K562 (cell line): ENCODE measurements at regions not wholly inside any gene's neighbourhood (a gene's known extent, or its start where the extent isn't known, plus 50 kb on each side); places are given as distances from the start of the nearest gene placed in this dataset.

Experiments used
- ARID4B ChIP-seq: sonication (generic); formaldehyde crosslinking; IDR thresholded peaks from 2 replicates; pipeline ENCODE4 v1.8.0; 2022; ENCODE audit warnings: mild to moderate bottlenecking, missing genetic modification reagents
- CLOCK ChIP-seq: fragments of 250-450 bp; sonication (Bioruptor Pico); IDR thresholded peaks from 2 replicates; pipeline ENCODE4 v1.4.0; 2020; ENCODE audit warnings: mild to moderate bottlenecking, moderate library complexity, borderline replicate concordance
- ELF1 ChIP-seq: fragments of 200-800 bp; sonication (Bioruptor generic); IDR thresholded peaks from 2 replicates; pipeline ENCODE4 v1.6.1; 2016; ENCODE audit warnings: missing genetic modification characterization, missing compliant biosample characterization
- HCFC1 ChIP-seq: IDR thresholded peaks from 2 replicates; pipeline ENCODE4 v1.6.1; 2012; ENCODE audit warnings: low read depth, low read length, improper control_type of control experiment
- NR2F6 ChIP-seq: fragments of 450-650 bp; formaldehyde crosslinking; IDR thresholded peaks from 2 replicates; pipeline ENCODE4 v1.4.0; 2020; ENCODE audit warnings: mild to moderate bottlenecking
- RBM39 ChIP-seq: fragments of 200-400 bp; formaldehyde crosslinking; optimal IDR thresholded peaks from 2 replicates; pipeline ENCODE3; 2018; ENCODE audit warnings: low read depth, low read length
- REST ChIP-seq, 2 experiments: fragments of 450-650 bp; formaldehyde crosslinking in 1 of 2; IDR thresholded peaks; 2 replicates each; pipeline versions ENCODE4 v1.4.0 to v1.6.1; 2014 to 2020; ENCODE audit warnings: mild to moderate bottlenecking in 2 of 2, borderline replicate concordance in 1 of 2, low read depth in 1 of 2
- ZC3H8 ChIP-seq: fragments of 450-650 bp; IDR thresholded peaks from 2 replicates; pipeline ENCODE4 v1.6.1; 2017
- ZNF124 ChIP-seq: sonication (generic); formaldehyde crosslinking; IDR thresholded peaks from 2 replicates; pipeline ENCODE4 v1.8.1; 2022; ENCODE audit warnings: missing genetic modification reagents
- ZNF274 ChIP-seq: IDR thresholded peaks from 2 replicates; pipeline ENCODE4 v1.6.1; 2011; ENCODE audit warnings: low read depth, mild to moderate bottlenecking, low read length, moderate library complexity, borderline replicate concordance
- TF ChIP-seq, protein P1 (sequence below): sonication (generic); formaldehyde crosslinking; IDR thresholded peaks from 2 replicates; pipeline ENCODE4 v1.8.0; 2022; ENCODE audit warnings: missing genetic modification reagents, mild to moderate bottlenecking, borderline replicate concordance
- TF ChIP-seq, protein P2 (sequence below), 3 experiments: IDR thresholded peaks in 2 of 3; conservative IDR thresholded peaks in 1 of 3; 2 replicates each; pipeline ENCODE4 v1.5.1; 2011 to 2012; ENCODE audit warnings: low read length in 3 of 3, mild to moderate bottlenecking in 3 of 3, control low read depth in 2 of 3, improper control_type of control experiment in 1 of 3, inconsistent platforms in 1 of 3, low read depth in 1 of 3, mixed read lengths in 1 of 3, moderate library complexity in 1 of 3; ENCODE audit not compliant: insufficient read depth in 2 of 3

DNA sequence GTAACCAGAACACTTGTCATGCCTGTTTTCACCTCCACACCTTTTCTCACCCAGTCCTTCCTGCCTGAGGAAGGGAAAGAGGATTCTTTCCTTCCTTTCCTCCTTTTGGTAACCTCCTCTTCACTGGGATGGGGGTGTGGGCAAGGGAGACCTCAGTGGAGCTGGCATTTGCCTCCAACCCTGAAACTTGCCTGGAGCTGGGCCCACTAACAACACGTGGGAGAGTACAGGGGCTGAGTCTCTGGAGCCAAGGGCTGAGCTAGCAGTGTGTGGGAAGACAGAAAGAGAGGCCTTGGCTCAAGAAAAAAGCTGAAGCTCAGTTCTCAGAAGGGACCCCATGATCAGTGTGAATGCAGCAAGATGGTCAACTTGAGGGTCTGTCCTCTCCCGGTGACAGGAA, 86.6 kb upstream of the SLC6A11 start:
- TF ChIP-seq ZNF274 (no peak), NR2F6 (CRISPR knock-in tag) (no peak), REST (IDR thresholded peaks at IDR 0.05; ENCODE audit: borderline replicate concordance) (no peak), REST (CRISPR knock-in tag; IDR thresholded peaks at IDR 0.05; ENCODE audit: low read depth) (no peak), ARID4B (CRISPR knock-in tag) (no peak), CLOCK (CRISPR knock-in tag) (no peak), RBM39 (no peak), ZC3H8 (no peak), HCFC1 (no peak), ZNF124 (CRISPR knock-in tag) (no peak), ELF1 (tag) (no peak)
- TF ChIP-seq, protein P1, sequence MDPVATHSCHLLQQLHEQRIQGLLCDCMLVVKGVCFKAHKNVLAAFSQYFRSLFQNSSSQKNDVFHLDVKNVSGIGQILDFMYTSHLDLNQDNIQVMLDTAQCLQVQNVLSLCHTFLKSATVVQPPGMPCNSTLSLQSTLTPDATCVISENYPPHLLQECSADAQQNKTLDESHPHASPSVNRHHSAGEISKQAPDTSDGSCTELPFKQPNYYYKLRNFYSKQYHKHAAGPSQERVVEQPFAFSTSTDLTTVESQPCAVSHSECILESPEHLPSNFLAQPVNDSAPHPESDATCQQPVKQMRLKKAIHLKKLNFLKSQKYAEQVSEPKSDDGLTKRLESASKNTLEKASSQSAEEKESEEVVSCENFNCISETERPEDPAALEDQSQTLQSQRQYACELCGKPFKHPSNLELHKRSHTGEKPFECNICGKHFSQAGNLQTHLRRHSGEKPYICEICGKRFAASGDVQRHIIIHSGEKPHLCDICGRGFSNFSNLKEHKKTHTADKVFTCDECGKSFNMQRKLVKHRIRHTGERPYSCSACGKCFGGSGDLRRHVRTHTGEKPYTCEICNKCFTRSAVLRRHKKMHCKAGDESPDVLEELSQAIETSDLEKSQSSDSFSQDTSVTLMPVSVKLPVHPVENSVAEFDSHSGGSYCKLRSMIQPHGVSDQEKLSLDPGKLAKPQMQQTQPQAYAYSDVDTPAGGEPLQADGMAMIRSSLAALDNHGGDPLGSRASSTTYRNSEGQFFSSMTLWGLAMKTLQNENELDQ (CRISPR knock-in tag) = no peak
- TF ChIP-seq, protein P2, sequence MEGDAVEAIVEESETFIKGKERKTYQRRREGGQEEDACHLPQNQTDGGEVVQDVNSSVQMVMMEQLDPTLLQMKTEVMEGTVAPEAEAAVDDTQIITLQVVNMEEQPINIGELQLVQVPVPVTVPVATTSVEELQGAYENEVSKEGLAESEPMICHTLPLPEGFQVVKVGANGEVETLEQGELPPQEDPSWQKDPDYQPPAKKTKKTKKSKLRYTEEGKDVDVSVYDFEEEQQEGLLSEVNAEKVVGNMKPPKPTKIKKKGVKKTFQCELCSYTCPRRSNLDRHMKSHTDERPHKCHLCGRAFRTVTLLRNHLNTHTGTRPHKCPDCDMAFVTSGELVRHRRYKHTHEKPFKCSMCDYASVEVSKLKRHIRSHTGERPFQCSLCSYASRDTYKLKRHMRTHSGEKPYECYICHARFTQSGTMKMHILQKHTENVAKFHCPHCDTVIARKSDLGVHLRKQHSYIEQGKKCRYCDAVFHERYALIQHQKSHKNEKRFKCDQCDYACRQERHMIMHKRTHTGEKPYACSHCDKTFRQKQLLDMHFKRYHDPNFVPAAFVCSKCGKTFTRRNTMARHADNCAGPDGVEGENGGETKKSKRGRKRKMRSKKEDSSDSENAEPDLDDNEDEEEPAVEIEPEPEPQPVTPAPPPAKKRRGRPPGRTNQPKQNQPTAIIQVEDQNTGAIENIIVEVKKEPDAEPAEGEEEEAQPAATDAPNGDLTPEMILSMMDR (IDR thresholded peaks at IDR 0.05 in 2 of 3, conservative IDR thresholded peaks at IDR 0.05 in 1 of 3; ENCODE audit: insufficient read depth in 2 of 3, low read depth in 1 of 3, low read length in 3 of 3) = no peak
